ENCODE measurements at regions not wholly inside any gene's neighbourhood (a gene's known extent, or its start where the extent isn't known, plus 50 kb on each side); places are given as distances from the start of the nearest gene placed in this dataset.

GRCh38 chr13:90008707-90009149 is 1338.8 kb upstream of the MIR17HG start:
- Histone ChIP-seq H4K20me1 (ENCODE audit: insufficient read depth, low read length) (no peaks in the 10 kb centered on the region), H2BK120ac (ENCODE audit: low read depth, low read length) (no peak overlapping the region), H4K5ac (ENCODE audit: low read depth, low read length) (no peak overlapping the region), H4K8ac (ENCODE audit: low read depth in 2 of 2, low read length in 2 of 2) (no peak overlapping the region), H3K4me3 (ENCODE audit: insufficient read depth, low read depth, low read length) (no peak overlapping the region), H3K23ac (ENCODE audit: low read depth, low read length) (no peak overlapping the region), H2BK15ac (ENCODE audit: low read depth, low read length) (no peak overlapping the region), H2AK9ac (replicated peaks; ENCODE audit: low read depth, low read length, poor library complexity) (no peak overlapping the region), H3K14ac (replicated peaks; ENCODE audit: low read depth, low read length) (no peak overlapping the region), H3K56ac (ENCODE audit: extremely low read depth, insufficient read depth, low read length) (no peak overlapping the region), H3K4me2 (ENCODE audit: low read depth, low read length) (no peak overlapping the region), H3K27ac (ENCODE audit: insufficient read depth, low read length) (no peak overlapping the region), H3K4me1 (ENCODE audit: control insufficient read depth, insufficient read depth, low read length) (no peaks in the 10 kb centered on the region), H3K79me1 (ENCODE audit: low read depth in 1 of 2, low read length in 2 of 2) (no peaks in the 10 kb centered on the region), H3K27me3 (ENCODE audit: control insufficient read depth, insufficient read depth, low read length) (no peaks in the 10 kb centered on the region), H4K91ac (ENCODE audit: insufficient read depth, low read depth, low read length) (no peak overlapping the region), H2AK5ac (ENCODE audit: low read depth, low read length) (no peak overlapping the region), H3K9ac (ENCODE audit: low read depth, low read length) (no peak overlapping the region), H2BK20ac (ENCODE audit: low read depth, low read length) (no peak overlapping the region), H3K9me1 (ENCODE audit: insufficient read depth, low read length) (no peaks in the 10 kb centered on the region), H3K36me3 (ENCODE audit: control insufficient read depth, insufficient read depth, low read length) (no peaks in the 10 kb centered on the region), H3K18ac (ENCODE audit: low read depth, low read length) (no peak overlapping the region), H3K4ac (ENCODE audit: low read depth, low read length) (no peak overlapping the region), H2AFZ (replicated peaks; ENCODE audit: low read length, poor library complexity) (no peak overlapping the region), H3K9me3 (ENCODE audit: control insufficient read depth, insufficient read depth, low read length) (peaks cover 4% of the 10 kb centered on the region; the same call in 1 of the 2 replicates), H2BK5ac (ENCODE audit: low read depth, low read length, poor library complexity, severe bottlenecking) (no peak overlapping the region)
- no TSS peak for BruUV-seq (replicated peaks)
- no peak for TF ChIP-seq MXI1 (IDR thresholded peaks at IDR 0.05; ENCODE audit: borderline replicate concordance, low read depth, low read length)
- TF ChIP-seq USF2 (IDR thresholded peaks at IDR 0.05; ENCODE audit: low read depth, low read length) = no peak
- TF ChIP-seq RCOR1 (IDR thresholded peaks at IDR 0.05; ENCODE audit: insufficient replicate concordance, low read length) = no peak
- no peak for TF ChIP-seq RFX5 (IDR thresholded peaks at IDR 0.05; ENCODE audit: low read depth, low read length)
- no peak for TF ChIP-seq BHLHE40 (IDR thresholded peaks at IDR 0.05; ENCODE audit: low read depth, low read length)
- TF ChIP-seq CEBPB (IDR thresholded peaks at IDR 0.05; ENCODE audit: low read depth, low read length) = no peak
- no peak for TF ChIP-seq POLR2A (IDR thresholded peaks at IDR 0.05; ENCODE audit: low read depth, low read length)
- no CpG with 5 or more reads among the region's 7 CpGs for WGBS, 2 experiments (ENCODE audit: extremely low coverage in 2 of 2, insufficient read length in 1 of 2)
- dilution Hi-C loops (cut with HindIII; ENCODE audit: low sequenced_read_pairs, unreplicated experiment) (no loop called here), in situ Hi-C loops (cut with MboI; ENCODE audit: low sequenced_read_pairs) (no loop called here), intact Hi-C loops (cut with micrococcal nuclease) (no loop called here)
- ChIA-PET POLR2A (ENCODE audit: unreplicated experiment) (no interaction called here), CTCF (no interaction called here)
- DNase-seq (no peak), ATAC-seq (ENCODE audit: low read depth) (no peak)

All from IMR-90 (cell line).